Vagina (tissue), 2 donors: ENCODE measurements at regions not wholly inside any gene's neighbourhood (a gene's known extent, or its start where the extent isn't known, plus 50 kb on each side); places are given as distances from the start of the nearest gene placed in this dataset.

ENCODE experiments used
- POLR2AphosphoS5 ChIP-seq, 2 donors: sonication (generic); formaldehyde crosslinking; IDR thresholded peaks; one replicate each; pipeline ENCODE4 v1.9.0; 2017; ENCODE audit warnings: antibody characterized with exemption in 2 of 2, mild to moderate bottlenecking in 2 of 2, low read depth in 1 of 2; ENCODE audit not compliant: insufficient read depth in 1 of 2
- TF ChIP-seq, protein P1 (sequence below), 3 experiments: fragments of 450-650 bp in 2 of 3; fragments of 200-600 bp in 1 of 3; sonication (generic) in 1 of 3; IDR thresholded peaks; one replicate each; pipeline ENCODE4 v1.5.1; 2017 to 2019; ENCODE audit warnings: antibody characterized with exemption in 3 of 3, mild to moderate bottlenecking in 2 of 3, moderate library complexity in 2 of 3

- TF ChIP-seq, protein P1, sequence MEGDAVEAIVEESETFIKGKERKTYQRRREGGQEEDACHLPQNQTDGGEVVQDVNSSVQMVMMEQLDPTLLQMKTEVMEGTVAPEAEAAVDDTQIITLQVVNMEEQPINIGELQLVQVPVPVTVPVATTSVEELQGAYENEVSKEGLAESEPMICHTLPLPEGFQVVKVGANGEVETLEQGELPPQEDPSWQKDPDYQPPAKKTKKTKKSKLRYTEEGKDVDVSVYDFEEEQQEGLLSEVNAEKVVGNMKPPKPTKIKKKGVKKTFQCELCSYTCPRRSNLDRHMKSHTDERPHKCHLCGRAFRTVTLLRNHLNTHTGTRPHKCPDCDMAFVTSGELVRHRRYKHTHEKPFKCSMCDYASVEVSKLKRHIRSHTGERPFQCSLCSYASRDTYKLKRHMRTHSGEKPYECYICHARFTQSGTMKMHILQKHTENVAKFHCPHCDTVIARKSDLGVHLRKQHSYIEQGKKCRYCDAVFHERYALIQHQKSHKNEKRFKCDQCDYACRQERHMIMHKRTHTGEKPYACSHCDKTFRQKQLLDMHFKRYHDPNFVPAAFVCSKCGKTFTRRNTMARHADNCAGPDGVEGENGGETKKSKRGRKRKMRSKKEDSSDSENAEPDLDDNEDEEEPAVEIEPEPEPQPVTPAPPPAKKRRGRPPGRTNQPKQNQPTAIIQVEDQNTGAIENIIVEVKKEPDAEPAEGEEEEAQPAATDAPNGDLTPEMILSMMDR (IDR thresholded peaks at IDR 0.05): no peak
- TF ChIP-seq POLR2AphosphoS5 (IDR thresholded peaks at IDR 0.05; ENCODE audit: insufficient read depth in 1 of 2, low read depth in 1 of 2): no peak
Measured at GRCh38 chr5:112687306-112687705, 50.4 kb upstream of the APC start.
